ENCODE measurements at regions not wholly inside any gene's neighbourhood (a gene's known extent, or its start where the extent isn't known, plus 50 kb on each side); places are given as distances from the start of the nearest gene placed in this dataset.

DNA sequence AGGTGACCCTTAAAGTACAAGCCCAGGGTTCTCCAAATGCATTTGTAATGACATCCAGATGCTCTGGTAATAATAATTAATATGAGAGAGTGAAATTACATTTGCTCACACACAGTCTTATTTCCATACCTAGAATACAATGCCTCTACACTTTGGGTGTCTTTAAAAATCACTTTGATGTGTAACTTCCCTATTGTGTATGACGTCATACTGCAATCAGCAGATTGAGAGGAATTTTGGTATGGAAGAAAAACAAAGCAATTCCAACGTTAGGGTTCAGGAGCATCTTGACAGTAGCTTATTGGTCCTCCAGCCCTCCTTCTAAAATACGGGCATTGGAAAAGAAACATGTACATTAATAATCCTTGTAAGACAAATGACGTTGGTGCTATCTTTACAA lies 670.6 kb upstream of the ZNF385D start:
- TF ChIP-seq, protein P1, sequence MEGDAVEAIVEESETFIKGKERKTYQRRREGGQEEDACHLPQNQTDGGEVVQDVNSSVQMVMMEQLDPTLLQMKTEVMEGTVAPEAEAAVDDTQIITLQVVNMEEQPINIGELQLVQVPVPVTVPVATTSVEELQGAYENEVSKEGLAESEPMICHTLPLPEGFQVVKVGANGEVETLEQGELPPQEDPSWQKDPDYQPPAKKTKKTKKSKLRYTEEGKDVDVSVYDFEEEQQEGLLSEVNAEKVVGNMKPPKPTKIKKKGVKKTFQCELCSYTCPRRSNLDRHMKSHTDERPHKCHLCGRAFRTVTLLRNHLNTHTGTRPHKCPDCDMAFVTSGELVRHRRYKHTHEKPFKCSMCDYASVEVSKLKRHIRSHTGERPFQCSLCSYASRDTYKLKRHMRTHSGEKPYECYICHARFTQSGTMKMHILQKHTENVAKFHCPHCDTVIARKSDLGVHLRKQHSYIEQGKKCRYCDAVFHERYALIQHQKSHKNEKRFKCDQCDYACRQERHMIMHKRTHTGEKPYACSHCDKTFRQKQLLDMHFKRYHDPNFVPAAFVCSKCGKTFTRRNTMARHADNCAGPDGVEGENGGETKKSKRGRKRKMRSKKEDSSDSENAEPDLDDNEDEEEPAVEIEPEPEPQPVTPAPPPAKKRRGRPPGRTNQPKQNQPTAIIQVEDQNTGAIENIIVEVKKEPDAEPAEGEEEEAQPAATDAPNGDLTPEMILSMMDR (IDR thresholded peaks at IDR 0.05) = no peak
- TF ChIP-seq, protein P2, sequence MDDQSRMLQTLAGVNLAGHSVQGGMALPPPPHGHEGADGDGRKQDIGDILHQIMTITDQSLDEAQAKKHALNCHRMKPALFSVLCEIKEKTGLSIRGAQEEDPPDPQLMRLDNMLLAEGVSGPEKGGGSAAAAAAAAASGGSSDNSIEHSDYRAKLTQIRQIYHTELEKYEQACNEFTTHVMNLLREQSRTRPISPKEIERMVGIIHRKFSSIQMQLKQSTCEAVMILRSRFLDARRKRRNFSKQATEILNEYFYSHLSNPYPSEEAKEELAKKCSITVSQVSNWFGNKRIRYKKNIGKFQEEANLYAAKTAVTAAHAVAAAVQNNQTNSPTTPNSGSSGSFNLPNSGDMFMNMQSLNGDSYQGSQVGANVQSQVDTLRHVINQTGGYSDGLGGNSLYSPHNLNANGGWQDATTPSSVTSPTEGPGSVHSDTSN (IDR thresholded peaks at IDR 0.05) = no peak
- TF ChIP-seq HDAC2 (IDR thresholded peaks at IDR 0.05) = no peak
- TF ChIP-seq, protein P3, sequence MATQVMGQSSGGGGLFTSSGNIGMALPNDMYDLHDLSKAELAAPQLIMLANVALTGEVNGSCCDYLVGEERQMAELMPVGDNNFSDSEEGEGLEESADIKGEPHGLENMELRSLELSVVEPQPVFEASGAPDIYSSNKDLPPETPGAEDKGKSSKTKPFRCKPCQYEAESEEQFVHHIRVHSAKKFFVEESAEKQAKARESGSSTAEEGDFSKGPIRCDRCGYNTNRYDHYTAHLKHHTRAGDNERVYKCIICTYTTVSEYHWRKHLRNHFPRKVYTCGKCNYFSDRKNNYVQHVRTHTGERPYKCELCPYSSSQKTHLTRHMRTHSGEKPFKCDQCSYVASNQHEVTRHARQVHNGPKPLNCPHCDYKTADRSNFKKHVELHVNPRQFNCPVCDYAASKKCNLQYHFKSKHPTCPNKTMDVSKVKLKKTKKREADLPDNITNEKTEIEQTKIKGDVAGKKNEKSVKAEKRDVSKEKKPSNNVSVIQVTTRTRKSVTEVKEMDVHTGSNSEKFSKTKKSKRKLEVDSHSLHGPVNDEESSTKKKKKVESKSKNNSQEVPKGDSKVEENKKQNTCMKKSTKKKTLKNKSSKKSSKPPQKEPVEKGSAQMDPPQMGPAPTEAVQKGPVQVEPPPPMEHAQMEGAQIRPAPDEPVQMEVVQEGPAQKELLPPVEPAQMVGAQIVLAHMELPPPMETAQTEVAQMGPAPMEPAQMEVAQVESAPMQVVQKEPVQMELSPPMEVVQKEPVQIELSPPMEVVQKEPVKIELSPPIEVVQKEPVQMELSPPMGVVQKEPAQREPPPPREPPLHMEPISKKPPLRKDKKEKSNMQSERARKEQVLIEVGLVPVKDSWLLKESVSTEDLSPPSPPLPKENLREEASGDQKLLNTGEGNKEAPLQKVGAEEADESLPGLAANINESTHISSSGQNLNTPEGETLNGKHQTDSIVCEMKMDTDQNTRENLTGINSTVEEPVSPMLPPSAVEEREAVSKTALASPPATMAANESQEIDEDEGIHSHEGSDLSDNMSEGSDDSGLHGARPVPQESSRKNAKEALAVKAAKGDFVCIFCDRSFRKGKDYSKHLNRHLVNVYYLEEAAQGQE (IDR thresholded peaks at IDR 0.05) = no peak
